CD4-positive, alpha-beta T cell (primary cell): ENCODE measurements at regions not wholly inside any gene's neighbourhood (a gene's known extent, or its start where the extent isn't known, plus 50 kb on each side); places are given as distances from the start of the nearest gene placed in this dataset.

ENCODE experiments used
- ATAC-seq: fragments of 200-7000 bp; cut with Tn5 transposase; one replicate; pipeline ENCODE4 v1.10.0; 2022; ENCODE audit warnings: mild to moderate bottlenecking; ENCODE audit not compliant: poor library complexity
- CTCF ChIA-PET: fragments of 350-600 bp; sonication (Branson Sonifier 250); formaldehyde crosslinking; loops from one replicate; lab custom pipeline; 2021; ENCODE audit warnings: antibody characterized with exemption, inconsistent platforms; lab: Charles Lee
- POLR2A ChIA-PET: fragments of 350-600 bp; sonication (Branson Sonifier 250); formaldehyde crosslinking; loops from one replicate; lab custom pipeline; 2021; ENCODE audit warnings: antibody characterized with exemption, inconsistent platforms; lab: Charles Lee
- DNase-seq, 14 experiments: peaks; one replicate each; pipeline ENCODE4 v3.0.0-alpha.2; 2013 to 2020; ENCODE audit warnings: mixed read lengths in 2 of 14
- H3K27ac ChIP-seq, 2 donors: one replicate each; pipeline versions ENCODE4 v1.5.1 to v1.7.0; 2013; ENCODE audit warnings: low read length in 2 of 2, low read depth in 1 of 2, mild to moderate bottlenecking in 1 of 2
- H3K27me3 ChIP-seq, 2 experiments: 1 replicate in 1 of 2; 2 replicates in 1 of 2; pipeline versions ENCODE4 v1.6.1 to v1.7.0; 2013; ENCODE audit warnings: low read length in 2 of 2, control low read depth in 1 of 2, mild to moderate bottlenecking in 1 of 2, moderate library complexity in 1 of 2; ENCODE audit not compliant: insufficient read depth in 2 of 2, control insufficient read depth in 1 of 2
- H3K36me3 ChIP-seq: one replicate; pipeline ENCODE4 v1.6.1; 2013; ENCODE audit warnings: low read length, control low read depth; ENCODE audit not compliant: insufficient read depth
- H3K4me1 ChIP-seq: one replicate; pipeline ENCODE4 v1.6.1; 2013; ENCODE audit warnings: low read length, control low read depth; ENCODE audit not compliant: insufficient read depth
- H3K4me3 ChIP-seq: one replicate; pipeline ENCODE4 v1.5.1; 2013; ENCODE audit warnings: mild to moderate bottlenecking, low read length, moderate library complexity
- H3K9me3 ChIP-seq, 2 experiments: 1 replicate in 1 of 2; 2 replicates in 1 of 2; pipeline versions ENCODE4 v1.6.1 to v1.7.0; 2013; ENCODE audit warnings: low read length in 2 of 2, mild to moderate bottlenecking in 2 of 2, control low read depth in 1 of 2, moderate library complexity in 1 of 2; ENCODE audit not compliant: control insufficient read depth in 1 of 2, insufficient read depth in 1 of 2
- H3K27ac Mint-ChIP-seq: one replicate; pipeline ENCODE4 v1.8.0; 2020; ENCODE audit warnings: mixed read lengths
- H3K27me3 Mint-ChIP-seq: one replicate; pipeline ENCODE4 v1.8.0; 2021; ENCODE audit warnings: mixed read lengths
- H3K36me3 Mint-ChIP-seq: one replicate; pipeline ENCODE4 v1.8.0; 2021; ENCODE audit warnings: low read depth, mixed read lengths
- H3K4me1 Mint-ChIP-seq: one replicate; pipeline ENCODE4 v1.8.0; 2021; ENCODE audit warnings: low read depth, mixed read lengths
- H3K4me3 Mint-ChIP-seq: one replicate; pipeline ENCODE4 v1.8.0; 2020; ENCODE audit warnings: mild to moderate bottlenecking, mixed read lengths
- H3K9me3 Mint-ChIP-seq: one replicate; pipeline ENCODE4 v1.8.0; 2020; ENCODE audit warnings: mixed read lengths
- intact Hi-C, 2 experiments: fragments of 100-400 bp; cut with DNase I in 1 of 2; cut with micrococcal nuclease in 1 of 2; formaldehyde crosslinking; loops; one replicate each; pipeline versions ENCODE4 v1.15.1 to v1.9.0; 2023 to 2025; cut with DNase I, micrococcal nuclease
- TF ChIP-seq, protein P1 (sequence below): fragments of 200-600 bp; IDR thresholded peaks from one replicate; pipeline ENCODE4 v1.8.0; 2022; ENCODE audit warnings: antibody characterized with exemption, mild to moderate bottlenecking

DNA sequence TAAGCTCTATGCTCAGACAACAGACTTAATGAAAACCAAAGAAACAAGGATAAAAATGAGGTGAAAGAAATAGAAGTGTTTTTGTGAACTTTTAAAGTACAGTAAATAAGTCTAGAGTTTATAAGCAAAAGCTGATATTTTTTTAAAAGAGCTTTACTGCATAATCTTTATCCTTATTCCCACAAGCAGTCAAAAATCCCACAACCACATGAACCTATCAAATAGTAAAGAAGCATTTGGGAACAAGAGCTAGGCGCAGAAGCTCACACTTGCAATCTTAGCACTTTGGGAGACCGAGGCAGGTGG is 103.8 kb upstream of the TJP1 start:
- POLR2A ChIA-PET, result no interaction called here
- Mint-ChIP-seq H3K9me3 (no peaks in the 10 kb centered on the region), H3K4me3 (no peak overlapping the region), H3K27ac (no peak overlapping the region), H3K4me1 (no peaks in the 10 kb centered on the region), H3K36me3 (no peaks in the 10 kb centered on the region), H3K27me3 (peaks cover 56% of the 10 kb centered on the region)
- TF ChIP-seq, protein P1, sequence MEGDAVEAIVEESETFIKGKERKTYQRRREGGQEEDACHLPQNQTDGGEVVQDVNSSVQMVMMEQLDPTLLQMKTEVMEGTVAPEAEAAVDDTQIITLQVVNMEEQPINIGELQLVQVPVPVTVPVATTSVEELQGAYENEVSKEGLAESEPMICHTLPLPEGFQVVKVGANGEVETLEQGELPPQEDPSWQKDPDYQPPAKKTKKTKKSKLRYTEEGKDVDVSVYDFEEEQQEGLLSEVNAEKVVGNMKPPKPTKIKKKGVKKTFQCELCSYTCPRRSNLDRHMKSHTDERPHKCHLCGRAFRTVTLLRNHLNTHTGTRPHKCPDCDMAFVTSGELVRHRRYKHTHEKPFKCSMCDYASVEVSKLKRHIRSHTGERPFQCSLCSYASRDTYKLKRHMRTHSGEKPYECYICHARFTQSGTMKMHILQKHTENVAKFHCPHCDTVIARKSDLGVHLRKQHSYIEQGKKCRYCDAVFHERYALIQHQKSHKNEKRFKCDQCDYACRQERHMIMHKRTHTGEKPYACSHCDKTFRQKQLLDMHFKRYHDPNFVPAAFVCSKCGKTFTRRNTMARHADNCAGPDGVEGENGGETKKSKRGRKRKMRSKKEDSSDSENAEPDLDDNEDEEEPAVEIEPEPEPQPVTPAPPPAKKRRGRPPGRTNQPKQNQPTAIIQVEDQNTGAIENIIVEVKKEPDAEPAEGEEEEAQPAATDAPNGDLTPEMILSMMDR, result no peak
- Histone ChIP-seq H3K4me3 (no peak overlapping the region), H3K27ac (no peak overlapping the region), H3K4me1 (no peaks in the 10 kb centered on the region), H3K36me3 (no peaks in the 10 kb centered on the region), H3K27me3 (peaks cover 8 to 15% of the 10 kb centered on the region in 2 experiments), H3K9me3 (no peaks in the 10 kb centered on the region)
- CTCF ChIA-PET, result no interaction called here
- intact Hi-C loops, result loop anchor here (5.0 kb wide), 1 partner anchor 179 kb away; no protein-coding TSS in a partner anchor
- ATAC-seq (no peak), DNase-seq (no peak)

DNA sequence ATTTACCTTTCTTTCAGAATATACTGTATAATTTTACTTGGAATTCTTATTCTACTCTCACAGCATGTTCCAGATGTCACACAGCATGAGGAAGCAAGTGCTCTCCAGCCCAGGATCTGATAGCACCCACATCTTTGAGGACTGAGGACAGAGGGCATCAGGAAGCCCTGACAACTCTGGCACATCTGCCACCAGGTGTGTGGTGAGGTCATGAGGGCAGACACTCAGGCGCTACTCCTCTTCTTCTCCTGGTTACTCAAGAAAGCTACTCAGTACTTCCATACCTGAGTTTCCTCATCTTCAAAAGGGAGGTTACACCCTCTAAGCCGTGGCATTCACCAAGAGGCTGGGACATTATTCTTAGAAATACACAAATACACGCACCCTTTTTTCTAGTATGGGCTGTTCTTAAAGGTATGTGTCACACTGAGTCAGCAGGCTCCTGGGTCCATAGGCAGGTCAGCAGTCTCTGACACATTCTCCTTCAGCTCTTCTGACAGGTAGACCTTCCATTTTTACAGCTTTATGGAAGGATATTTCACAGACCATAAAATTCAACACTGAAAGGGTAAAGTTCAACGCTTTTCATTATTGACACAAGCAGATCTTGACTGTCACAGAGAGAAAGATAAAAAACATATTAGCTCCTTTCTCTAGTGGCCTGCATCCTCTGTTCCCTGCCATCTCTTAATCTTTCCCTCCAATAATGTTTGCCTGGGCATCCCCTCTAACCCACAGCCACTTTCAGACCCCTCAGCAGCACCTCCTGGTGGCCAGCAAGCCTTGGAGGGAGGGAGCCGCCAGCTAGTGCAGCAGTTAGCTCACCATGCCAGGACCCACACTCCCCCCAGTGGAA is 103.2 kb upstream of the TJP1 start:
- CTCF ChIA-PET, result no interaction called here
- POLR2A ChIA-PET, result no interaction called here
- Histone ChIP-seq H3K9me3 (no peaks in the 10 kb centered on the region), H3K4me3 (no peak overlapping the region), H3K27me3 (peaks cover 9 to 15% of the 10 kb centered on the region in 2 experiments), H3K4me1 (no peaks in the 10 kb centered on the region), H3K36me3 (no peaks in the 10 kb centered on the region), H3K27ac (no peak overlapping the region)
- DNase-seq (peak in 7 of 14 experiments; percentile 1 to 28 (median 12)), ATAC-seq (no peak)
- Mint-ChIP-seq H3K27me3 (peaks cover 62% of the 10 kb centered on the region), H3K27ac (no peak overlapping the region), H3K4me3 (no peak overlapping the region), H3K36me3 (no peaks in the 10 kb centered on the region), H3K9me3 (no peaks in the 10 kb centered on the region), H3K4me1 (no peaks in the 10 kb centered on the region)
- intact Hi-C loops, result loop anchor here (5.0 kb wide), 1 partner anchor 178 kb away; no protein-coding TSS in a partner anchor
- TF ChIP-seq, protein P1, result peak; percentile 28

DNA sequence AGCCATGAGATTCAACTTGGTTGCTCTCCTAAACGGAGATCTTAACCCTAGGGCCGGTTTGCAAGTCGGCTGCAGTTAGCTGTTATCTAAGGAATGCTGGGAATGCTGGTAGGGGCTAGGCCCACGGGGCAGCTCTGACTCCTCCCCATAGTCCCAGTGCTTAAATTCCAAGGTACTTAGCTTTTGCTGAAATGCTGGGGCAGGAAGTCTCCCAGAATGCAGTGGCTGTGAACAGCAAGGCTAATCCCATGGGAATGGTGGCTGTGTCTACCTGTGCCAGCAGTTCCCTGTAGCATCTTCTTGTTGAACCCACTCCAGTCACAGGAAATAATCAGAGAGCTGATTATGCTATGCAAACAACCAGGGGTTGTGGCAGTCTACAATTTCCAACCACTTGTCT is 102.5 kb upstream of the TJP1 start:
- no peak overlapping the region for H3K4me3 ChIP-seq
- H3K27ac ChIP-seq, result no peak overlapping the region
- peaks cover 67% of the 10 kb centered on the region for H3K27me3 Mint-ChIP-seq
- no peaks in the 10 kb centered on the region for H3K36me3 ChIP-seq
- no peak overlapping the region for H3K4me3 Mint-ChIP-seq
- POLR2A ChIA-PET, result no interaction called here
- peaks cover 11 to 15% of the 10 kb centered on the region in 2 experiments for H3K27me3 ChIP-seq
- CTCF ChIA-PET, result no interaction called here
- no peaks in the 10 kb centered on the region for H3K9me3 ChIP-seq
- no peak for DNase-seq
- H3K9me3 Mint-ChIP-seq, result no peaks in the 10 kb centered on the region
- H3K4me1 Mint-ChIP-seq, result no peaks in the 10 kb centered on the region
- no peaks in the 10 kb centered on the region for H3K4me1 ChIP-seq
- ATAC-seq, result no peak
- TF ChIP-seq, protein P1, result no peak
- H3K27ac Mint-ChIP-seq, result no peak overlapping the region
- no peaks in the 10 kb centered on the region for H3K36me3 Mint-ChIP-seq
- intact Hi-C loops, result loop anchor here (5.0 kb wide), 1 partner anchor 177 kb away; no protein-coding TSS in a partner anchor
